HEK293T (cell line): ENCODE measurements at regions not wholly inside any gene's neighbourhood (a gene's known extent, or its start where the extent isn't known, plus 50 kb on each side); places are given as distances from the start of the nearest gene placed in this dataset.

Experiments
- CTCF ChIA-PET: fragments of 350-600 bp; formaldehyde crosslinking; extraction: SDS; loops from one replicate; lab custom pipeline; 2021; ENCODE audit warnings: antibody characterized with exemption, inconsistent platforms; lab: Yijun Ruan, JAX
- POLR2A ChIA-PET: fragments of 350-600 bp; formaldehyde crosslinking; extraction: SDS; loops from one replicate; lab custom pipeline; 2020; ENCODE audit warnings: antibody characterized with exemption, inconsistent platforms; lab: Yijun Ruan, JAX
- DNase-seq: peaks from one replicate; pipeline ENCODE4 v3.0.0; 2012; ENCODE audit warnings: mixed read lengths; ENCODE audit errors: extremely low spot score
- ARNT ChIP-seq: fragments of 450-650 bp; IDR thresholded peaks from 2 replicates; pipeline ENCODE4 v1.6.1; 2017; ENCODE audit warnings: mild to moderate bottlenecking
- BHLHE40 ChIP-seq: fragments of 450-650 bp; IDR thresholded peaks from 2 replicates; pipeline ENCODE4 v1.6.1; 2016; ENCODE audit warnings: mild to moderate bottlenecking, moderate library complexity, borderline replicate concordance
- CTBP1 ChIP-seq: fragments of 450-650 bp; IDR thresholded peaks from 2 replicates; pipeline ENCODE4 v1.6.1; 2016; ENCODE audit warnings: borderline replicate concordance
- ELF4 ChIP-seq: fragments of 450-650 bp; IDR thresholded peaks from 2 replicates; pipeline ENCODE4 v1.6.1; 2017; ENCODE audit warnings: antibody characterized with exemption
- FOXA1 ChIP-seq: fragments of 450-650 bp; IDR thresholded peaks from 2 replicates; pipeline ENCODE4 v1.6.1; 2016; ENCODE audit warnings: mild to moderate bottlenecking
- FOXK2 ChIP-seq: fragments of 450-650 bp; IDR thresholded peaks from 2 replicates; pipeline ENCODE4 v1.6.1; 2016; ENCODE audit warnings: mild to moderate bottlenecking
- FOXM1 ChIP-seq: fragments of 450-650 bp; IDR thresholded peaks from 2 replicates; pipeline ENCODE4 v1.6.1; 2017; ENCODE audit warnings: mild to moderate bottlenecking, borderline replicate concordance
- HDGF ChIP-seq: fragments of 450-650 bp; IDR thresholded peaks from 2 replicates; pipeline ENCODE4 v1.6.1; 2017; ENCODE audit warnings: antibody characterized with exemption, borderline replicate concordance
- L3MBTL2 ChIP-seq: fragments of 450-650 bp; conservative IDR thresholded peaks from 2 replicates; pipeline ENCODE4 v1.6.1; 2016; ENCODE audit warnings: mild to moderate bottlenecking
- LEF1 ChIP-seq: fragments of 450-650 bp; IDR thresholded peaks from 2 replicates; pipeline ENCODE4 v1.6.1; 2017; ENCODE audit warnings: mild to moderate bottlenecking, borderline replicate concordance
- NFRKB ChIP-seq: fragments of 450-650 bp; IDR thresholded peaks from 2 replicates; pipeline ENCODE4 v1.6.1; 2016; ENCODE audit warnings: mild to moderate bottlenecking, moderate library complexity
- SP1 ChIP-seq: fragments of 450-650 bp; IDR thresholded peaks from 2 replicates; pipeline ENCODE4 v1.6.1; 2017
- SUZ12 ChIP-seq: fragments of 450-650 bp; IDR thresholded peaks from 2 replicates; pipeline ENCODE4 v1.6.1; 2016; ENCODE audit warnings: mild to moderate bottlenecking
- TARDBP ChIP-seq: fragments of 450-650 bp; IDR thresholded peaks from 2 replicates; pipeline ENCODE4 v1.6.1; 2016
- ZNF384 ChIP-seq: fragments of 450-650 bp; IDR thresholded peaks from 2 replicates; pipeline ENCODE4 v1.6.1; 2016
- TF ChIP-seq, protein P1 (sequence below): fragments of 450-650 bp; IDR thresholded peaks from 2 replicates; pipeline ENCODE4 v1.6.1; 2016

GRCh38 chr6:113619077-113619476, 238.1 kb upstream of the MARCKS start:
- CTCF ChIA-PET = interaction anchor here (0.7 kb wide), 2 partner anchors 42 to 328 kb away, joined by 3 to 4 read pairs; no protein-coding TSS in a partner anchor
- TF ChIP-seq FOXM1 (no peak), BHLHE40 (no peak), CTBP1 (no peak)
- POLR2A ChIA-PET = no interaction called here
- DNase-seq = no peak

- TF ChIP-seq LEF1 = no peak
- no peak for TF ChIP-seq ELF4
- TF ChIP-seq FOXK2 = no peak
- no peak for TF ChIP-seq HDGF
- no peak for TF ChIP-seq ZNF384
- TF ChIP-seq, protein P1, sequence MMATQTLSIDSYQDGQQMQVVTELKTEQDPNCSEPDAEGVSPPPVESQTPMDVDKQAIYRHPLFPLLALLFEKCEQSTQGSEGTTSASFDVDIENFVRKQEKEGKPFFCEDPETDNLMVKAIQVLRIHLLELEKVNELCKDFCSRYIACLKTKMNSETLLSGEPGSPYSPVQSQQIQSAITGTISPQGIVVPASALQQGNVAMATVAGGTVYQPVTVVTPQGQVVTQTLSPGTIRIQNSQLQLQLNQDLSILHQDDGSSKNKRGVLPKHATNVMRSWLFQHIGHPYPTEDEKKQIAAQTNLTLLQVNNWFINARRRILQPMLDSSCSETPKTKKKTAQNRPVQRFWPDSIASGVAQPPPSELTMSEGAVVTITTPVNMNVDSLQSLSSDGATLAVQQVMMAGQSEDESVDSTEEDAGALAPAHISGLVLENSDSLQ = no peak
- ChIA-PET CTCF (interaction anchor here (0.6 to 0.9 kb wide), 2 partner anchors 13 to 311 kb away, joined by 3 read pairs; no protein-coding TSS in a partner anchor), POLR2A (no interaction called here)
- DNase-seq = no peak
Observed at GRCh38 chr6:113620386-113620785, 236.8 kb upstream of the MARCKS start.

DNA sequence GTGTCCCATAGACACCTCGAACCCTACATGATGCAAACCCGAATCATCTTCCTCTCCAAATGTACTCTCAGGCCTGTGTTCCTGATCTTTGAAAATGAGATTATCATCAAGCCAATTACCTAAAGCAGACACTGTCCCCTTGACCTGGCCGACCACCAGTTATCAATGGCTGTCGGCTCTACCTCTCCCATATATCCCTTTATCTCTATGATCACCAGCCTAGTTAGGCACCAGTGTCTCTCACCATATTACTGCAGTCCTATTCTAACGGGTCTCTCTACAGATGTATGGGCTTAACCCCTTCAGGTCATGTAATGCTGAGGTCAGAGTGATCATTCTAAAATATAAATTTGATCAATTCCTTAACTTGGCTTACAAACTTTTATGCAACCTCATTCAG, 234.9 kb upstream of the MARCKS start:
- CTCF ChIA-PET = no interaction called here
- TF ChIP-seq FOXM1 (no peak), SP1 (no peak), FOXK2 (no peak), HDGF (no peak), SUZ12 (no peak), TARDBP (no peak), L3MBTL2 (no peak), NFRKB (no peak), LEF1 (no peak), BHLHE40 (no peak)
- TF ChIP-seq, protein P1 = no peak
- POLR2A ChIA-PET = no interaction called here
- DNase-seq = no peak

GRCh38 chr6:113623129-113623528, 234.0 kb upstream of the MARCKS start:
- no peak for DNase-seq
- POLR2A ChIA-PET = no interaction called here
- TF ChIP-seq, protein P1 = no peak
- TF ChIP-seq TARDBP = no peak
- TF ChIP-seq NFRKB = no peak
- TF ChIP-seq BHLHE40 = no peak
- CTCF ChIA-PET = no interaction called here

GRCh38 chr6:113625850-113626249, 231.3 kb upstream of the MARCKS start:
- DNase-seq = no peak
- ChIA-PET POLR2A (no interaction called here), CTCF (no interaction called here)
- TF ChIP-seq BHLHE40 = no peak
- no peak for TF ChIP-seq FOXM1
- TF ChIP-seq NFRKB = no peak
- no peak for TF ChIP-seq FOXA1
- TF ChIP-seq ARNT = no peak
- no peak for TF ChIP-seq SP1
- no peak for TF ChIP-seq ELF4
- TF ChIP-seq TARDBP = no peak
- TF ChIP-seq CTBP1 = no peak
- TF ChIP-seq HDGF = no peak
- TF ChIP-seq SUZ12 = no peak
- no peak for TF ChIP-seq L3MBTL2
- TF ChIP-seq FOXK2 = no peak
- TF ChIP-seq LEF1 = no peak
- TF ChIP-seq ZNF384 = no peak
- TF ChIP-seq, protein P1 = no peak

DNA sequence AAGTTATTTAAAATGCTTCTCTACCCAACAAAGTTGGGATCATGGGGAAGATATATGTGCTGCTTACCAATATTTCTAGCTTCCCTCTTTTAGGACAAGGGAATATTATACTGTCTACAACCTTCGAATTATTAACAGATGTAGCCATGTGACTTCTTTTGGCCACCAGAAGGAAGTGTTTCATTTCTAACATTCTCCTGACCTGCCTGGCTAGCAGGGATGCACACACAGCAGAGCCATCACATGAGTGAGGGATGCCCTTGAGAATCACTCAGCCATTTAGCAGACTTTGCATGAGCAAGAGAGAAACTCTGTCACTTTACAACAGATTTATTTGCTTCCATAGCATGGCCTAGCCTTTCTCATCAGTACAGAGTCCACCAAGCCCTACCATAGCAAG, 230.7 kb upstream of the MARCKS start:
- TF ChIP-seq TARDBP = no peak
- TF ChIP-seq FOXK2 = no peak
- no peak for TF ChIP-seq ZNF384
- ChIA-PET POLR2A (no interaction called here), CTCF (no interaction called here)
- no peak for DNase-seq

- DNase-seq = no peak
- no peak for TF ChIP-seq TARDBP
- no peak for TF ChIP-seq ZNF384
- TF ChIP-seq, protein P1 = no peak
- no peak for TF ChIP-seq FOXM1
- TF ChIP-seq HDGF = no peak
- TF ChIP-seq FOXK2 = no peak
- TF ChIP-seq ARNT = no peak
- no peak for TF ChIP-seq LEF1
- TF ChIP-seq SP1 = no peak
- TF ChIP-seq FOXA1 = no peak
- no peak for TF ChIP-seq BHLHE40
- TF ChIP-seq CTBP1 = no peak
- POLR2A ChIA-PET = no interaction called here
- CTCF ChIA-PET = interaction anchor here (1.4 kb wide), 1 partner anchor 231 kb away, joined by 3 read pairs; no protein-coding TSS in a partner anchor
Observed at GRCh38 chr6:113627480-113627879, 229.7 kb upstream of the MARCKS start.
